H1 (cell line): ENCODE measurements at regions not wholly inside any gene's neighbourhood (a gene's known extent, or its start where the extent isn't known, plus 50 kb on each side); places are given as distances from the start of the nearest gene placed in this dataset.
"Not testable (repeated sequence)": the region's sequence is repeated elsewhere in the genome, so short reads cannot be mapped to it uniquely, and the experiment has no call there.

Experiments used
- CTCF ChIA-PET: fragments of 300-600 bp; sonication (Branson Sonifier 250); formaldehyde crosslinking; loops from one replicate; lab custom pipeline; 2021; ENCODE audit not compliant: partially characterized antibody; lab: Charles Lee
- POLR2A ChIA-PET: fragments of 300-600 bp; sonication (Branson Sonifier 250); formaldehyde crosslinking; loops from one replicate; lab custom pipeline; 2021; ENCODE audit warnings: inconsistent platforms; ENCODE audit not compliant: partially characterized antibody; lab: Charles Lee
- DNase-seq, 2 experiments: peaks; one replicate each; pipeline versions ENCODE4 v3.0.0 to v3.0.0-alpha.2; 2010 to 2022; ENCODE audit warnings: low spot score in 2 of 2, low read depth in 1 of 2, mixed read lengths in 1 of 2
- FAIRE-seq: peaks from 2 replicates; lab custom pipeline; 2011; peaks lifted over from hg19 to GRCh38; lab: Jason Lieb, UNC
- H2AFZ ChIP-seq: 2 replicates; pipeline ENCODE4 v1.8.1; 2012; ENCODE audit warnings: low read length, inconsistent platforms
- H2AK5ac ChIP-seq: 2 replicates; pipeline ENCODE4 v1.6.1; 2013; ENCODE audit warnings: low read depth, low read length
- H2BK120ac ChIP-seq: replicated peaks from 2 replicates; pipeline ENCODE3; 2013; ENCODE audit warnings: low read depth, low read length, inconsistent platforms
- H2BK12ac ChIP-seq: 2 replicates; pipeline ENCODE4 v1.6.1; 2013; ENCODE audit warnings: low read depth, low read length
- H2BK15ac ChIP-seq: 2 replicates; pipeline ENCODE4 v1.6.1; 2013; ENCODE audit warnings: low read length
- H2BK20ac ChIP-seq: 2 replicates; pipeline ENCODE4 v1.6.1; 2013; ENCODE audit warnings: low read length
- H2BK5ac ChIP-seq: 2 replicates; pipeline ENCODE4 v1.6.1; 2013; ENCODE audit warnings: low read depth, low read length
- H3K14ac ChIP-seq: 2 replicates; pipeline ENCODE4 v1.6.1; 2013; ENCODE audit warnings: inconsistent platforms; ENCODE audit not compliant: insufficient read length
- H3K18ac ChIP-seq: 2 replicates; pipeline ENCODE4 v1.6.1; 2013; ENCODE audit warnings: low read length; ENCODE audit errors: extremely low read depth
- H3K23ac ChIP-seq: 2 replicates; pipeline ENCODE4 v1.6.1; 2013; ENCODE audit warnings: inconsistent platforms; ENCODE audit not compliant: insufficient read length
- H3K23me2 ChIP-seq: 2 replicates; pipeline ENCODE4 v1.6.1; 2013; ENCODE audit warnings: low read depth, low read length
- H3K27ac ChIP-seq: 2 replicates; pipeline ENCODE4 v1.6.1; 2011; ENCODE audit warnings: low read depth, low read length, inconsistent platforms
- H3K27me3 ChIP-seq, 4 experiments: replicated peaks in 1 of 4; 1 replicate in 1 of 4; 2 replicates in 3 of 4; pipeline versions ENCODE4 v1.6.1 to v1.8.1; 2011 to 2013; ENCODE audit warnings: low read length in 3 of 4, mild to moderate bottlenecking in 3 of 4, inconsistent platforms in 2 of 4, mixed read lengths in 2 of 4, moderate library complexity in 1 of 4; ENCODE audit not compliant: control insufficient read depth in 3 of 4, insufficient read depth in 3 of 4; ENCODE audit errors: extremely low read depth in 1 of 4
- H3K36me3 ChIP-seq, 4 experiments: 2 replicates each; pipeline versions ENCODE4 v1.6.1 to v1.8.1; 2011 to 2013; ENCODE audit warnings: mild to moderate bottlenecking in 4 of 4, low read length in 3 of 4, moderate library complexity in 2 of 4, control low read depth in 1 of 4, inconsistent platforms in 1 of 4; ENCODE audit not compliant: insufficient read depth in 4 of 4, control insufficient read depth in 2 of 4
- H3K4ac ChIP-seq: replicated peaks from 2 replicates; pipeline ENCODE3; 2013; ENCODE audit warnings: low read length, low read depth, mixed read lengths, inconsistent platforms; ENCODE audit not compliant: insufficient read length
- H3K4me1 ChIP-seq, 4 experiments: replicated peaks in 1 of 4; 1 replicate in 1 of 4; 2 replicates in 3 of 4; pipeline versions ENCODE4 v1.6.1 to v1.8.1; 2011 to 2013; ENCODE audit warnings: low read length in 3 of 4, inconsistent platforms in 2 of 4, mixed read lengths in 1 of 4; ENCODE audit not compliant: insufficient read depth in 4 of 4, control insufficient read depth in 3 of 4
- H3K4me2 ChIP-seq, 2 experiments: 2 replicates each; pipeline versions ENCODE4 v1.6.1 to v1.8.1; 2011 to 2013; ENCODE audit warnings: low read depth in 2 of 2, low read length in 2 of 2, control low read depth in 1 of 2, inconsistent platforms in 1 of 2, mild to moderate bottlenecking in 1 of 2; ENCODE audit not compliant: insufficient read depth in 1 of 2
- H3K4me3 ChIP-seq, 4 experiments: fragments of 200-600, 300-600 bp in 1 of 4; sonication (generic), shearing (Covaris generic), sonication (Bioruptor Twin) in 1 of 4; 2 replicates each; pipeline versions ENCODE4 v1.5.1 to v1.8.1; 2011 to 2016; ENCODE audit warnings: low read length in 4 of 4, low read depth in 3 of 4, control low read depth in 2 of 4, inconsistent platforms in 2 of 4, mild to moderate bottlenecking in 2 of 4, mixed read lengths in 1 of 4, moderate library complexity in 1 of 4; ENCODE audit not compliant: insufficient read depth in 2 of 4; ENCODE audit errors: extremely low read depth in 1 of 4
- H3K56ac ChIP-seq: replicated peaks from 2 replicates; pipeline ENCODE3; 2013; ENCODE audit warnings: low read depth, mild to moderate bottlenecking, mixed read lengths, low read length, inconsistent platforms; ENCODE audit not compliant: insufficient read length
- H3K79me1 ChIP-seq: 2 replicates; pipeline ENCODE4 v1.6.1; 2013; ENCODE audit warnings: low read depth, low read length, control low read depth
- H3K79me2 ChIP-seq, 2 experiments: 2 replicates each; pipeline versions ENCODE4 v1.6.1 to v1.8.1; 2012 to 2013; ENCODE audit warnings: low read length in 2 of 2, mild to moderate bottlenecking in 2 of 2, inconsistent platforms in 1 of 2; ENCODE audit not compliant: insufficient read depth in 2 of 2, control insufficient read depth in 1 of 2
- H3K9ac ChIP-seq, 4 experiments: replicated peaks in 1 of 4; 1 replicate in 1 of 4; 2 replicates in 3 of 4; pipeline versions ENCODE4 v1.6.1 to v1.8.1; 2011 to 2013; ENCODE audit warnings: low read depth in 3 of 4, low read length in 3 of 4, control low read depth in 2 of 4, mild to moderate bottlenecking in 2 of 4, moderate library complexity in 2 of 4, inconsistent platforms in 1 of 4; ENCODE audit errors: extremely low read depth in 1 of 4
- H3K9me3 ChIP-seq, 2 experiments: 2 replicates each; pipeline versions ENCODE4 v1.6.1 to v1.8.1; 2012 to 2013; ENCODE audit warnings: mild to moderate bottlenecking in 2 of 2, moderate library complexity in 2 of 2, control low read depth in 1 of 2, inconsistent platforms in 1 of 2, low read depth in 1 of 2, low read length in 1 of 2, mixed read lengths in 1 of 2; ENCODE audit not compliant: insufficient read depth in 2 of 2
- H4K20me1 ChIP-seq, 2 experiments: replicated peaks in 1 of 2; 2 replicates each; pipeline versions ENCODE3 to v1.8.1; 2011 to 2013; ENCODE audit warnings: inconsistent platforms in 2 of 2, low read length in 2 of 2, mild to moderate bottlenecking in 1 of 2; ENCODE audit not compliant: insufficient read depth in 2 of 2, control insufficient read depth in 1 of 2
- H4K5ac ChIP-seq: 2 replicates; pipeline ENCODE4 v1.6.1; 2013; ENCODE audit warnings: low read length, low read depth, mixed read lengths, inconsistent platforms; ENCODE audit not compliant: insufficient read length
- H4K8ac ChIP-seq: 2 replicates; pipeline ENCODE4 v1.8.0; 2013; ENCODE audit warnings: mild to moderate bottlenecking, moderate library complexity, low read length, inconsistent platforms; ENCODE audit not compliant: insufficient read depth; ENCODE audit errors: extremely low read depth
- H4K91ac ChIP-seq: replicated peaks from 2 replicates; pipeline ENCODE3; 2013; ENCODE audit warnings: low read length, mixed read lengths, inconsistent platforms; ENCODE audit not compliant: insufficient read length
- NANOG ChIP-seq: IDR thresholded peaks from 2 replicates; pipeline ENCODE4 v1.6.1; 2011; ENCODE audit warnings: low read length, low read depth, mild to moderate bottlenecking, inconsistent platforms; ENCODE audit not compliant: insufficient read depth, poor library complexity, severe bottlenecking
- SP2 ChIP-seq: IDR thresholded peaks from 2 replicates; pipeline ENCODE4 v1.6.1; 2012; ENCODE audit warnings: mild to moderate bottlenecking, low read length, inconsistent platforms
- YY1 ChIP-seq: IDR thresholded peaks from 2 replicates; pipeline ENCODE4 v1.6.1; 2011; ENCODE audit warnings: low read depth, mild to moderate bottlenecking, low read length
- WGBS, 2 experiments: shearing (Covaris generic) in 1 of 2; methylation state at CpG; one replicate each; pipeline versions ENCODE4 v1.1.6 to v1.1.7; 2013 to 2015; ENCODE audit warnings: low lambda C conversion rate in 2 of 2, mixed read lengths in 2 of 2, inconsistent platforms in 1 of 2, low coverage in 1 of 2, missing lambda C conversion rate in 1 of 2; ENCODE audit not compliant: insufficient replicate concordance in 2 of 2, insufficient coverage in 1 of 2, insufficient read length in 1 of 2; ENCODE audit errors: extremely low coverage in 1 of 2, missing lambda C conversion rate in 1 of 2; 5-methylcytosine and 5-hydroxymethylcytosine counted together

DNA sequence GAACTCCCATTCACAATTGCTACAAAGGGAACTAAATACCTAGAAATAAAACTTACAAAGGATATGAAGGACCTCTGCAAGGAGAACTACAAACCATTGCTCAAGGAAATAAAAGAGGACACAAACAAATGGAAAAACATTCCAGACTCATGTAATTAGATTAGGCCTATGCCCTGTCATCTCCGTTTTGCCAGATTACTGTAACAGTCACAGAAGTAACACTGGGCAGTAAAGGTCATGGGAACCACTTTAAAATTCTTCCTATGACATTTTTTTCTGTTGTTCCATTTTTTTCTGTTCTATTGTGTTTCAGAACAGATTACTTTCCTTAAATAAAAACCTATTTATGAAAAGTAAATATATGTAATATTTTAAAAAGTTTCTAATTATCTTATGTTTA lies 199.4 kb upstream of the CENPE start:
- CTCF ChIA-PET = no interaction called here

DNA sequence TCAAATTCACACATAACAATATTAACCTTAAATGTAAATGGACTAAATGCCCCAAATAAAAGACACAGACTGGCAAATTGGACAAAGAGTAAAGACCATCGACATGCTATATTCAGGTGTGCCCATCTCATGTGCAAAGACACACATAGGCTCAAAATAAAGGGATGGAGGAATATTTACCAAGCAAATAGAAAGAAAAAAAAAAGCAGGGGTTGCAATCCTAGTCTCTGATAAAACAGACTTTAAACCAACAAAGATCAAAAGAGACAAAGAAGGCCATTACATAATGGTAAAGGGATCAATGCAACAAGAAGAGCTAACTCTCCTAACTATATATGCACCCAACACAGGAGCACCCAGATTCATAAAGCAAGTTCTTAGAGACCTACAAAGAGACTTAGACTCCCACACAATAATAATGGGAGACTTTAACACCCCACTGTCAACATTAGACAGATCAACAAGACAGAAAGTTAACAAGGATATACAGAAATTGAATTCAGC lies 189.4 kb upstream of the CENPE start:
- WGBS, 2 experiments = 95% methylated on average over 1 of the region's 1 CpG; no CpG with 5 or more reads in 1 of the 2 experiments

More for the DNA sequence above, 199.4 kb upstream of the CENPE start:
- Histone ChIP-seq H4K91ac (no peak overlapping the region), H3K36me3 (no peaks in the 10 kb centered on the region), H4K20me1 (no peaks in the 10 kb centered on the region), H3K27ac (no peak overlapping the region), H2BK5ac (no peak overlapping the region), H3K56ac (no peak overlapping the region), H4K5ac (no peak overlapping the region), H3K4me3 (no peak overlapping the region), H3K79me1 (no peaks in the 10 kb centered on the region), H3K4ac (no peak overlapping the region), H2BK12ac (no peak overlapping the region), H3K4me1 (peaks cover 0 to 2% (median under 1%) of the 10 kb centered on the region in 4 experiments; a peak in 1 of 7 replicates), H3K9me3 (no peaks in the 10 kb centered on the region), H3K23me2 (no peaks in the 10 kb centered on the region), H2AK5ac (no peak overlapping the region), H3K4me2 (no peak overlapping the region), H3K27me3 (no peaks in the 10 kb centered on the region), H2BK15ac (no peak overlapping the region), H2AFZ (no peak overlapping the region), H3K18ac (no peak overlapping the region), H2BK20ac (no peak overlapping the region), H3K23ac (no peak overlapping the region), H4K8ac (no peak overlapping the region), H3K9ac (no peak overlapping the region), H2BK120ac (no peak overlapping the region), H3K79me2 (no peaks in the 10 kb centered on the region), H3K14ac (no peak overlapping the region)
- DNase-seq = no peak
- POLR2A ChIA-PET = no interaction called here
- no peak for FAIRE-seq
- WGBS, 2 experiments = 89% methylated on average over 1 of the region's 1 CpG; no CpG with 5 or more reads in 1 of the 2 experiments
- TF ChIP-seq YY1 (no peak), NANOG (no peak), SP2 (no peak)

More for the DNA sequence above, 189.4 kb upstream of the CENPE start:
- H3K18ac ChIP-seq, H3K4me3 ChIP-seq, H2BK12ac ChIP-seq, H2BK15ac ChIP-seq, H3K27ac ChIP-seq, H3K23ac ChIP-seq, H2BK20ac ChIP-seq, H3K23me2 ChIP-seq, H3K4me1 ChIP-seq, H3K79me2 ChIP-seq, POLR2A ChIA-PET, FAIRE-seq, H3K56ac ChIP-seq, H4K20me1 ChIP-seq, H2BK120ac ChIP-seq, H3K4me2 ChIP-seq, H3K27me3 ChIP-seq, H4K91ac ChIP-seq, CTCF ChIA-PET, H3K4ac ChIP-seq, DNase-seq, H4K5ac ChIP-seq, H2AFZ ChIP-seq, H4K8ac ChIP-seq, H3K9ac ChIP-seq, H3K9me3 ChIP-seq, H2BK5ac ChIP-seq, H3K14ac ChIP-seq, H2AK5ac ChIP-seq, H3K36me3 ChIP-seq, H3K79me1 ChIP-seq: not testable (repeated sequence)
